ENCODE measurements at regions not wholly inside any gene's neighbourhood (a gene's known extent, or its start where the extent isn't known, plus 50 kb on each side); places are given as distances from the start of the nearest gene placed in this dataset.
"Not testable (repeated sequence)": the region's sequence is repeated elsewhere in the genome, so short reads cannot be mapped to it uniquely, and the experiment has no call there.

DNA sequence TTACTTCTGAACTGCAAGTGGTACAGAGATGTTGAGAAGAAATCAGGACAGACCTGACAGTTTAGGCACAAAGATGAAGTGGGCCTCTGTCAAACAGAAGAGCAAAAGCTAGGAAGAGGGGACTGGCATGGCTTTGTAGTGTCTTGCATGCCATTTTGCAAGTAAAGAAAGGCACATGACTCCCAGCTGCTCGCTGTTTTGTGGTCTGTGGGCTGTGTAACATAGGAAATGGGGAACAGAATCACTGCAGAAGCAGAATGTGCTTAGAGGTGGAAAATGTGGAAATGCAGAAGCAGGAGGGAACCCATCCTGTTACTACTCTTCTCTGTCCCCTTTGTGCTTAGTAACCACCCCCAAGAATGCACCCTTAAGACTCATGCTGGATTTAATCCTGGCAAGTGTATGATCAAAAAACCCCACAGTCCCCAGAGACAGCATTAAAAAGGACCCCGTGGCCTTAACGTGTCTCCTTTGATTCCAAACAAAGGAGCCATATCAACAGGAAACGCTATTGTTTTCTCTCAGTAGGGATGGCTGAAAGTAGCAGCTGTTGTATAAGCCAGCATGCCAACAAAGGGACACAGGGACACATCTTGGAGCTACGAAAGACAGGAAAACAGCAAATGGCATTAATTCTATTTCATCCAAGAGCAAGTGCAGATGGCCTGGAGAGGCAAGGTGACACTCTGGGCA lies 177.6 kb upstream of the GLRA2 start:
- DNase-seq, result no peak

DNA sequence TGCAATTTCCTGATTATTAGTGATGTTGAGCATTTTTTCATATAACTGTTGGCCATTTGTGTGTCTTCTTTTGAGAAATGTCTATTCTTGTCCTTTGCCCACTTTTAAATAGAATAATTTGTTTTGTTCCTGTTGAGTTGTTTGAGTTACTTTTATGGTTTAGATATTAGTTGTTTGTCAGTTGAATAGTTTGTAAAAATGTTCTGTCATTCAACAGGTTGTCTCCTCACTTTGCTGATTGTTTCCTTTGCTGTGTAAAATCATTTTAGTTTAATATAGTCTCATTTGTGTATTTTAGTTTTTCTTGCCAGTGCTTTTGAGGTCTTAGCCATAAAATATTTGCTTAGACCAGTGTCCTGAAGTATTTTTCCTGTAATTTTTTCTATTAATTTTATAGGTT lies 181.8 kb upstream of the GLRA2 start:
- no peak for DNase-seq

DNA sequence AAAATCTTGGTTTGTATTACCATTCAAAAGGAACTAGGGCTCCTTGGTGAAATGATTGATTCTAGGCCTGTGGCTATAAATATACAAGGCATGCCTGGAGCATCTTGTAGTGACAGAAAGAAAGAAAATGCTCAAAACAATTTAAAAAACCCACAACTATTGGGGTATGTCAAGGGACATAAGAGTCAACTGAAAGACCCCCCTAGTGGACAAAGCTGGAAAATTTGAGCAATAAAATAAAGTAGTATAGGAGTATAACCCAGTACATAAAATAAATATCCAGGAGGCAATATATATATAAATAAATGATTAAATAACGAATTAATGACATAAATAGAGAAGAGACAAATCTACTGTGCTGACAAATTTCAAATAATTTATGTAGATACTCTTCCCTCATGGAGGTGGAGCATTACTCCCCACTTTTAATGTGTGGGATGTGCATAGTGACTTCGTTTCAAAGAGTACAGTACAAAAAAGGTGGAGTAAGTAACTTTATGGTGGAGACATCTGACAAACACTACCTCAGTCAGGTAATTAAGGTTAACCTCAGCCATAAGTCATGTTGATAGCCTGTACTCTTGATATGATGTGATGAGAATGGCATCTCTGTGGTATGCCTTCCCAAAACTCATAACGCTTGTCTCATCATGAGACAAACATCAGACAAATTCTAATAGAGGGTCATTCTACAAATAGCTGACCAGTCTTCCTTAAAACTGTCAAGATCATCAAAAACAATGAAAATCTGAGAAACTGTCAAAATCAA lies 185.0 kb upstream of the GLRA2 start:
- no peak for DNase-seq

DNA sequence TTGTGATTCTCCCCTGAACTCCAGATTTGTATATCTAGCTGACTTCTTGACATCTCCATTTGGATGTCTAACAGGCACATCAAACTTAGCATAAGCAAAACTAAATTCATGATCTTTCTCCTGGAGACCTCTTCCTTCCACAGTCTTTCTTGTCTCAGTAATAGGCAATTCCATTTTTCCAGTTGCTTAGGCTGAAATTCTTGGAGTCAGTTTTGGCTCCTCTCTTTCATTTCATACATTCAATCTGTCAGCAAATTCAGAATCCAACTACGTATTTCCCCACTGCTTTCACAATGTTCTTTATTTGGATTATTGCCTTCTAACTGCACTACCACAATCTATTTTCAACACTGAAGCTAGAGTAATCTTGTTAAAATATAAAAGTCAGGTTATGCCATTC lies 219.9 kb upstream of the GLRA2 start:
- DNase-seq, result no peak

DNA sequence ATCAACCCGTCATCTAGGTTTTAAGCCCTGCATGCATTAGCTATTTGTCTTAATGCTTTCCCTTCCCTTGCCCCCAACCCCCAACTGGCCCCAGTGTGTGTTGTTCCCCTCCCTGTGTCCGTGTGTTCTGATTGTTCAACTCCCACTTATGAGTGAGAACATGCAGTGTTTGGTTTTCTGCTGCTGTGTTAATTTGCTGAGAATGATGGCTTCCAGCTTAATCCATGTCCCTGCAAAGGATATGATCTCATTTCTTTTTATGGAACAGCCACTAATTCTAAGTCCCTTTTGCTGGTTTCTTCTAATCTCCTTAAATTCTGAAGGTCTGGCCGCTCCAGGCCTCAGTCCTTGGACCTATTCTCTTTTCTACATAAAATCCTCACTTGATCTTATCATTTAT lies 220.4 kb upstream of the GLRA2 start:
- DNase-seq, result not testable (repeated sequence)

DNA sequence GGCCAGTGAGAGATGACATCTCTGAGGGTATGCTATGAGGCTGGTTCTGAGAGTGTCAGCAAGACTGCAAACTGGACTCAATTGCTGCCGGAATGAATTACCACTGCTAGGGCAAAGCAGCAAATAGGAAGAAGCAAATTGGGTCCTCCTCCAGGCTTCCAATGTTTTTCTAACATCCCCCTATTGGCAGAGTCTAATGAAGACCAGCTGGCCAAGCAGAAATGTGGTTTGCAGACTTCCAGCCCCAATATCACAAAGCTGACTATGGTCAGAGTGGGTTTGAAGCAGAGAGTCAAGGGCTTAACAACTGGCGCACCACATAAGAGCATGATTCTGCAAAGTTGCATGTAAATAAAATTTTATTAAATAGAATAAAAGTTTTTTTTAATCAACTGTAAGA lies 225.4 kb upstream of the GLRA2 start:
- no peak for DNase-seq

DNA sequence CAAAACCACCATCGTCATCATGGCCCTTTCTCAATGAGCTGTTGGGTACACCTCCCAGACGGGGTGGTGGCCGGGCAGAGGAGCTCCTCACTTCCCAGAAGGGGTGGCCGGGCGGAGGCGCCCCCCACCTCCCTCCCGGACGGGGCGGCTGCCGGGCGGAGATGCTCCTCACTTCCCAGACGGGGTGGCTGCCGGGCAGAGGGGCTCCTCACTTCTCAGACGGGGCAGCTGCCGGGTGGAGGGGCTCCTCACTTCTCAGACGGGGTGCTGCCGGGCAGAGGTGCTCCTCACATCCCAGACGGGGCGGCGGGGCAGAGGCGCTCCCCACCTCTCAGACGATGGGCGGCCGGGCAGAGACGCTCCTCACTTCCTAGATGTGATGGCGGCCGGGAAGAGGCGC lies 226.8 kb upstream of the GLRA2 start:
- DNase-seq, result not testable (repeated sequence)

DNA sequence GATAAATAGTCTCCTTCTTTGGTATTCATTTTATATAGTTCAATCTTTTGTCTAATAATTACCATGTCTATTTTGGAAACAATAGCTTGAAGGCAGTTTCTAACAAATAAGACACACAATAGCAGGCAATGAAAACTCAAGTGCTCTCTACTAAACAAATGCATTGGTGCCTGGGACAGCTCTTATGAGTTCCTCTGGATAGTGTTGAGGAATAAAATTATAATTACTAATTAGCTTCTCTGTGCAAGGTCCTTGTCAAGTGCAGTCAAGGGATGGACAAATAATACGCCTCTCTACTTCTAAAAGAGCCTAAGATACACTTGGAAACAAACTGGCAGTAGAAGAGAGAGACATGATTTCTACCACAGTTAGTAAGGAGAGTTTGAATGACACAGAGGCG lies 229.0 kb upstream of the GLRA2 start:
- no peak for DNase-seq

DNA sequence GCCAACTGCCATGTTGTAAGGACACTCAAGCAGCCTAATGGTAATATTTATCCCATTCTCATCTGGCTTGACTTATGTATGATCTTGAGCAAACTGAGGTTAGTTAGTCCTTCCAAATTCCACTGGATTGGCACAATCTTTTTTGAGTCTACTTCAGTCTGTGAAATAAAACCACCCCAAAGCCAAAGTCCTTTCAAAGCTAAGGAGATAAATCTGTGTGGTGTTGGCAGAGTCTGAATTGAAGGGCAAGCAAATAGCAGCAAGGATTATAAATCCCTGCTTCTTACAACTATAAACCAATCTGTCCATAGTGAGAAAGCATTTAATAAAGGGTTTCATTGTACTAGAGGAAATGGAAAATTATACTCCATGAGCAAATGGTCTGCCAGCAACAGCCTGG lies 233.9 kb upstream of the GLRA2 start:
- no peak for DNase-seq

DNA sequence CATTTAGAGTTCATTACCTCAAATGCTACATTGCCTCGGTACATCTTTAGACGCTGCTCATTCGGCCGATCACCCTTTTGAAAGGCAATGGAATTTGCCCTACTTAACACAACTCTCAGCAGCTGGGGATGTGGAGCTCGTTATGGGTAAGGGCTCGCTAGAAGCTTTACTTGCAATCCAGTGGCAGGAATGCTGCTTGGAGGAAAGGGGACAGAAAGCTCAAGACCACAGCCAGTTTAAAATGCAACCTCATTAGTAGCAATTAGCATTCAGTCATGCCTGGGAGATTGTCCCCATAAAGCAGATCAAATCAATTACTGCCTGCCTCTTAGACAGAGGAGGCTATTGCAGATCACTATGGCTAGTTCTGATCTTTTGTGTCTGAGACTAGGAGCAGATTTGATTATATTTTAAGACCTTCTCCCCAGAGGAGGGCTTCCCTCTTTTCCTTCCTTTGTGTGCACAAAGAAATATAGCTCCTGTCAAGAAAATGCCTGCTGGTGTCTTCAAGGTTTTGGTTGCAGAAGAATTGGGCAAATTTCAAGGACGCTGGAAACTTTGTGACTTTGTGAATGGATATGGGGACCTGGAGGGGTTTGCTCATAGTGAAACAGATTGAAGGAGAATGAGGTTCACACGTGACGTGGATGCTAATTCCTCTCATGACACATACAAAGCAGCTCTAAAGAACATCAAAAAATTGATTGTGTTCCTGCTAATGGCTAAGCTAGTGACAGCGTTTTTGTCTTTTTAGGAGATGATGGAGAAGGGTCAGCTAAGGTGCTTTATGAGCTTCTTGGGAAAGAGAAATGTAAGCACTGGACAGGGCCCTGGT lies 237.5 kb upstream of the GLRA2 start:
- no peak for DNase-seq

DNA sequence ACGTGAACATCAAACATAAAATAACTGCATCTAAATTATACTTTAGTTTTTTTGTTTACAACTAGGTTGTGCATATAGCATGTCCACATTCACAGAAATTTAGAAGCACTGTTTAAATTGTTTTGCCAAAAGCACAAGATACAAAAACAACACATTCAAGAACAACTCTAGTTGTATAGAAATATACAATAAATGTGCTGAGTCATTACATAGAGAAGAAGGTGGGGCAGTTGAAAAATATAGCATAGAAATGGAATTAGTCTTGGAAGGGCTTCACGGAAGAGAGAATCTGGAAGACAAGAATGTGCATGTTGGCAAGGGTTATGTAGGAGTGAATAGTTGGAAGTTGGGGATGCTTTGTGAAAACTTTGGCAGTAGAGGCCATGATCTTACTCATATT lies 239.0 kb upstream of the GLRA2 start:
- DNase-seq, result no peak

DNA sequence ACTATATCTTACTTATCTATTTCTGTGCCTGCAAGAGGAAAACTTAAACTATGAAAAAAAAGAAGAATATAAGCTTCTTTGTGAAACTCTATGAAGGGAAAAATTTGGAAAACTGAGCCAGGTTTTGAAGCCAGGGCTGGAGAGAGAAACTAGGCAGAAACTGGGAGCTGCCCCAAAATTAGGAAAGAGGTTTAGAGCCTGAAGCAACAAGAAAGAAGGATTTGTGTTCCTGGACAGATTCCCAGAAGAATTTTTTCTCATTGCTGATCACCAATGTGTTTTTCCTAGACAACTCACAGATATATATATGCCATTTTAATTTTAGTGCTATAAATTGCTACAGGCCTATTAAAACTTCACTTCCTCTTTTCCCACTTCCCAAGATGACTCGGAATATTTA lies 245.0 kb upstream of the GEMIN8 start:
- DNase-seq, result no peak

DNA sequence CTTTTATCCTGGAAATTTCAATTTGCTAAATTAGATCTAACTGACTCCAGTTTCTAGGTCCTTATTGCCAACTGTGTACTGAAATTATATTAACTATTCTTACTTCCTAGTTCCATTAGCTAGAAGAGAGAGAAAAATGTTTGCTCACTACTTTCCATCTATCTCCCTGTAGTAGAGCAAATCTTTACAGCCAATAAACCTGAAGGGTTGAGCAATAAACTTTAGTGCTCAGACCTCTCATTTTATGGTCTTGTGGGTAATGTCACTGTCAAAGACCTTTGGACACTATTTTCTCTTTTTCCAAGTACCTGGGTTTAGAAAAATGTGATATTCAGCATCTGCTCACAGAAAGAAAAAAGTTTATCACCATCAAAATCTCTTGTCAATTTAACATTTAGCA lies 237.5 kb upstream of the GEMIN8 start:
- no peak for DNase-seq

DNA sequence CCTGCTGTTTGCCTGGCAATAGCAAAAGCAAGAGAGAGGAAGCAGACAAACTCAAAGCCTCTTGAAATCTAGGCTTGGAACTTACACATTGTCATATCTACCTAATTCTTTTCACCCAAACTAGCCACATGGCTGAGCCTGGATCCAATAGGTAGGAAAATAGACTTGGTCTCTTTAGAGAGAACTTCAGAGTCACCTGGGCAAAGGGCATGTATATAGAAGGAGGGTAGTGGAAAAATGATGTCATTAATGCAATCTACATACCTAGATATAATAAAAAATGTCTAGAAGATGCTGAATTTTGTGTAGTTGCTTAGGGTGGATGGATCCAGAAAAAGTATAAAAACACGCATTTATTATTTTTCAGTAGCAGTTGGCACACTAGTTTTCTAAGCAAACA lies 237.0 kb upstream of the GEMIN8 start:
- no peak for DNase-seq

DNA sequence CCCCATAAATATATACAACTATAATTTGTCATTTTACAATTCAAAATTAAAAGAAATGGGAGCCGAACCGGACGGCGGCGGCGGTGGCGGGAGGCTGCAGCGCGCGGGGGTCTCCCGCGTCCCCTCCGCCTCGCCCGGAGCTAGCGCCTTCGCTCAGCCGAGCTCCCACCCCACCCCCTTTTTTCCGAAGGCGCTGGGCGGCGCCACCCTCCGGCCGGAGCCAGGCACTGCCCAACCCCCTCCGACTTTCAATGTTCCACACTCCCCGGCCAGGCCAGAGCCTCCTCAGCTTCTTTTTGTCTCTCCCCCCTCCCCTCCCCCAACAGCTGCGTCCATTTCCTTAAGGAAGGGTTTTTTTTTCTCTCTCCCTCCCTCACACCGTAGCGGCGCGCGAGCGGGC lies 214.1 kb upstream of the GEMIN8 start:
- DNase-seq, result no peak

DNA sequence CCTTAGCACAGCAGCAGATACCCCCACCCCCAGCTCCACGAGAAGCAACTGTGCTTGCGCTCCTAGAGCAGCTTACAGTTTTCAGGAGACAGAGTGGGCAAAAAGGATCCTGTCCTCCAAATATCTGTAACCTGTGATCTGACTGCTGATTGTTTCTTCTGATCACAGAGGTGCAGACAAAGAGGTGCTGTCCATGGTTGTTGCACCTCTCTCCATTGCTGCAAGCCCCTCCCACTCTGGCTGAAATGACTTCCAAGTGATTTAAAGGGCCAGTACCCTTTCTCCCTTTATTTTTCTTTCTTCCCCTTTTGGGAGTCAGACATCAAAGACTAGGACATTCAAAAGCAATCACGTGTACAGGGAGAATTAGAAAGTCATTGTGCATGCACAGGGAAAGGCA lies 205.3 kb upstream of the GEMIN8 start:
- DNase-seq, result no peak

DNA sequence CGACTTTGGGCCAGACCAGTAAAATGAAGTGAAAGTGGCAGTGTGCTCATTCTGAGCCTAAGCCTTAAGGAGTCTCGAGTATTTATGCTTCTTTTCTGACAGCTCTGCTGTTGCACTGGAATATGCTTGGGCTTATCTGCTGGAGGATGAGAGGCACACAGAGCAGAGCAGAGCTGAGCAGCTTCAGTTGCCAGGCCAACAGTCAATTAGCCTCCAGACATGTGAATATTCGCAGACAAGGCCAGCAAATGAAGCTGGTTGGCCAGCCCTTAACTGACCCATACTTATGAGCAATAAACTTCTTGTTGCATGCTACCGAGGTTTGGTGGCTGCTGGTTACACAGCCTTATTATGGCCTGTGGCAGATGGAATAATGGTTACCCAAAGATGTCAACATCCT lies 203.0 kb upstream of the GEMIN8 start:
- no peak for DNase-seq

DNA sequence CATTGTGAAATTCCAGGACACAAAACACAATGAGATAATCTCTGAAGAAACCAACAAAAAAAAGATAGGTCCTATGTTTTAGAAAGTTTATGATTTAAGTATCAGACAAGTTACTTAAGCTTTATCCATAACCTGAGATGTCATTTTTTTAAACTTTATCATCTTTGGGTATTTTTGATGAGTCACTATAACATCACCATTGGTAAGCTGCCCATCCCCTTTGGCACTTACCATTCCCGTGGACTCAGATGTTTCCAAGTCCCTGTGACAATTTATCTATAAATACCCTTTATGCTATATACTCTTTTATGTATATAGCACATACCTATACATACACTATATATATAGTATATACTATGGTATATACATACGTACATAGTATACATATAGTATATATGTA lies 198.9 kb upstream of the GEMIN8 start:
- DNase-seq, result no peak

DNA sequence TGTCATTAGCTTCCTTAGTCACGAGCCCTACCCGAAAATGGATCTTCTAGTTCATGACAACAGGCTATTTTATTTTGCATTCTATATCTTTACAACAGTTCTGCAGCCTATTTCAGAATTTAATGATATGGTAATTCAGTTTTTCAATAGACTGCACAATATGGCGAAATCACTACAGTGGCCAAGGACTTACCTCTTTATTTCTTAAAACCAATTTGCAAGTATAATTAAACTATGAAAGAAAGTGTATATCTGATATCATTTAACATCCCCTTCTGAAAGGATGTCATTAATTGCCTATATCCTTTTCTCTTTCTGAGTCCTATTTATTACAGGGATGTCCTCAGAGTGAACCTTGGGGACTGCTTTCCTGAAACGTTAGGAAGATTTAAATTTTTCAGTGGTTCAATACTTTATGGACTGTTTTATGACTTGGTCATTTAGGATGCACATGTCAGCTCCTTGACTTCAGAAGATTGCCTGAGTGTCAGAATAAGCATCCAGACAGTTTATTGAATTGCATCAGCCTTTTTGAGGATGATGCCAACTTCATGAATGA lies 190.8 kb upstream of the GEMIN8 start:
- no peak for DNase-seq

DNA sequence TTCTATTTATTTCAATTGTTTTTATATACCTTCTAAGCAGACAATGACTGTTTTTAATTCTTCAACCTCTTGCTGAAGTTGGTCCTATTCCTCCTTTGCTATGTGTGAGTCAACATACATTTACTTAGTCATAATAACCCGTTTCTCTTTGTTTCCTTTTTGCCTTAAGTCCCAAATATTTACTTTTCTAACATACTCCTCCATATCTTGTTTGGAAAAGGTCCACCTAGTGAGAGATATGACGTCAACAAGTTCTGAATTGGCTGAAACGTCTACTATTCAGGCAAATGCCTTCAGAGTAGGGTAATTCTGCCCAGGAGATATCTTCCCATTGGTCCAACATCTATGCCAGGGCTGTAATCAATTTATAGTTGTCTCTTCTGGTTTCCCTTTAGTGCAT lies 179.3 kb upstream of the GEMIN8 start:
- no peak for DNase-seq

DNA sequence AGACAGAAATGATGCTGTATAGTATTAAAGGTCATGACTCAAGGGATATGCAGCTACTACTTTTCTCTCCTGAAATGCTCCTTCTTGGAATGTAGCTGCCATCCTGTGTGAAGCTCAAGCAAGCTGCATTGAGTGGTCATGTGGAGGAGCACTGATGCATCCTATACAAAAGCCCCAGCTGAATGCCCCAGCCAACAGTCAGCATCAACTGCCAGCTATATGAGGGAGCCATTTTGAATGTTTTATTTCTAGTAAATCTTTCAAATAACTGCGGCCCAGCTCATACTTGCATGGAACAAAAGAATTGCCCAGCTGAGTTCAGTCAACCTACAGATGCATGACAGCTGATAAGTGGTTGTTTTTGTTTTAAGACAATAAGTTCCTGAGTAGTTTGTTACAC lies 165.0 kb upstream of the GEMIN8 start:
- DNase-seq, result no peak

DNA sequence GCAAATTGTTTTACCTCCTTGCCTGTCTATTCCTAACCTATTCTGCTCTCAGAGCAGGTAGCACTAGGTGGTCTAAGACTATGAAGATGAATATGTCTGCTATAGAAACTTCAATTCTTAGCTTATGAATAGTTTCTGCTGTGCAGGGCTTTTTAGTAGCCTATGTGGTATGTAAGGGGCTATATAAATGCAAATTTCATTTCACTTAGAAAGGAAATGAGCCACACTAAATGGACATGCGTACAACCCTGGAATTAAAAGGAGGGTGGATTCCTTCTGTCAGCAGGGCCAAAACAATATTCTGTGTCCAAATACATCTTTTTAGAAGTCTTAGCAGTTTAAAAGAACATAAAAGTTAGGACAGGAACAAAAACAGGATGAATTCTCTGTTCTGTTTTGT lies 163.9 kb upstream of the GEMIN8 start:
- no peak for DNase-seq

DNA sequence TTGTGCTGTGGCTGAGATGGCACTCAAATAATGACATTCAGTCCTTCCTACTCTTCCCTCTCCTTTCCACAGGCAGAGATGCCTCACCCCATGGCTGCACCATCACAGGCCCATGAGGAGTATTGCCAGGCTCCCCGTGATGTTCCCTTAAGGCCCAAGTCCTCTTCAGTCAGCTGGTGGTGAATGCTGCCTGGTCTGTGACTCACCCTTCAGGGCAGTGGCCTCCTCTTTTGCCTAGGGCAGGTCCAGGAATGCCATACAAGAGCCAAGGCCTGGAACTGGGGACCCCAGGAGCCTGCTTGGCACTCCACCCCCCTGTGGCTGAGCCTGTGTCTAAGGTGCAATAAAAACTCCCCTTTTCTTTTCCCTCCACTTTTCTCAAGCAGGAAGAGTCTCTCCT lies 144.2 kb upstream of the GEMIN8 start:
- DNase-seq, result no peak

DNA sequence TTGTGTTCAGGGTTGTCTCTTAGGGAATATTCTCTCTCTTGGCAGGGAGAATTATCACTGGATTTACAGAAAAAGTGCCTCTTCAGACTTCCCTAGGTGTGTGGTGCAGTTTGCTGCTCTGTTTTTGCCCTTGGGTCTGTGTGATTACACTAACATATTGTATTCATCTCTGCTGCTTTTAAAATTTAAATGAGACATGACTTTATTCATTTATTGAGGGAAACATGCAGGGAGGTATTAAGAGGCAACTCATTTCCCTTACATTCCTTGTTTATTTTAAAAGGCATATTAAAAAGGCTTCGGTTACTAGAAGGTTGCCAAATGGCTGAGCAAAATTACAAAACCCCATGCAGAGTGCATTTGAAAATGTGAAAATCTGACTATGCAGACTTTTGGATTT lies 135.1 kb upstream of the GEMIN8 start:
- no peak for DNase-seq

Measured in activated T-cell treated with anti-CD3 and anti-CD28 coated beads, Interleukin-2, amount 50 U/mL, for 48 hours (primary cell).